ACC112 (cell line): ENCODE measurements at regions not wholly inside any gene's neighbourhood (a gene's known extent, or its start where the extent isn't known, plus 50 kb on each side); places are given as distances from the start of the nearest gene placed in this dataset.

Source experiments
- H2AFZ ChIP-seq: fragments of 200-600 bp; sonication (generic); one replicate; pipeline ENCODE4 v1.6.0; 2017; ENCODE audit warnings: antibody characterized with exemption, low read length; ENCODE audit not compliant: unreplicated experiment
- H3K27ac ChIP-seq: fragments of 200-600 bp; sonication (generic); 2 replicates; pipeline ENCODE4 v1.5.1; 2014; ENCODE audit warnings: low read depth, mild to moderate bottlenecking, antibody characterized with exemption, low read length, moderate library complexity
- H3K27me3 ChIP-seq: fragments of 200-600 bp; sonication (generic); 2 replicates; pipeline ENCODE4 v1.6.1; 2014; ENCODE audit warnings: mild to moderate bottlenecking, antibody characterized with exemption, low read length, moderate library complexity, mixed read lengths; ENCODE audit not compliant: insufficient read depth
- H3K36me3 ChIP-seq: fragments of 200-600 bp; sonication (generic); 2 replicates; pipeline ENCODE4 v1.6.1; 2016; ENCODE audit warnings: mild to moderate bottlenecking, antibody characterized with exemption, low read length, moderate library complexity, mixed read lengths; ENCODE audit not compliant: insufficient read depth
- H3K4me1 ChIP-seq: fragments of 200-600 bp; sonication (generic); one replicate; pipeline ENCODE4 v1.6.1; 2016; ENCODE audit warnings: low read length, mixed read lengths; ENCODE audit not compliant: insufficient read depth, unreplicated experiment, control insufficient read depth
- H3K4me3 ChIP-seq: fragments of 200-600 bp; sonication (generic); 2 replicates; pipeline ENCODE4 v1.5.1; 2014; ENCODE audit warnings: mild to moderate bottlenecking, low read depth, low read length
- H3K79me2 ChIP-seq: fragments of 200-600 bp; sonication (generic); one replicate; pipeline ENCODE4 v1.6.0; 2016; ENCODE audit warnings: low read length; ENCODE audit not compliant: control insufficient read depth, unreplicated experiment, insufficient read depth

- Histone ChIP-seq H2AFZ (no peak overlapping the region), H3K27me3 (no peaks in the 10 kb centered on the region)
Measured at GRCh38 chr4:162700815-162701361, 465.8 kb downstream of the NAF1 start.

GRCh38 chr4:162700358-162700757, 466.3 kb downstream of the NAF1 start:
- Histone ChIP-seq H3K27me3 (no peaks in the 10 kb centered on the region), H3K4me3 (no peak overlapping the region), H3K27ac (no peak overlapping the region), H3K4me1 (no peaks in the 10 kb centered on the region), H3K36me3 (no peaks in the 10 kb centered on the region), H3K79me2 (no peaks in the 10 kb centered on the region), H2AFZ (no peak overlapping the region)

More at GRCh38 chr4:162700815-162701361, 465.8 kb downstream of the NAF1 start:
- no peak overlapping the region for H3K4me3 ChIP-seq
- H3K36me3 ChIP-seq = no peaks in the 10 kb centered on the region
- H3K27ac ChIP-seq = no peak overlapping the region
- H3K79me2 ChIP-seq = no peaks in the 10 kb centered on the region
- H3K4me1 ChIP-seq = no peaks in the 10 kb centered on the region

GRCh38 chr4:162699629-162700028, 467.1 kb downstream of the NAF1 start:
- H3K27me3 ChIP-seq = no peaks in the 10 kb centered on the region
- H2AFZ ChIP-seq = no peak overlapping the region
- no peak overlapping the region for H3K27ac ChIP-seq
- no peaks in the 10 kb centered on the region for H3K36me3 ChIP-seq
- no peaks in the 10 kb centered on the region for H3K79me2 ChIP-seq
- no peak overlapping the region for H3K4me3 ChIP-seq
- H3K4me1 ChIP-seq = no peaks in the 10 kb centered on the region

- H3K79me2 ChIP-seq = no peaks in the 10 kb centered on the region
- no peak overlapping the region for H3K27ac ChIP-seq
- H3K27me3 ChIP-seq = no peaks in the 10 kb centered on the region
- H3K4me1 ChIP-seq = no peaks in the 10 kb centered on the region
- H3K36me3 ChIP-seq = no peaks in the 10 kb centered on the region
- H2AFZ ChIP-seq = no peak overlapping the region
- H3K4me3 ChIP-seq = no peak overlapping the region
Measured at GRCh38 chr4:162685410-162685809, 481.3 kb downstream of the NAF1 start.

- Histone ChIP-seq H3K27ac (no peak overlapping the region), H2AFZ (no peak overlapping the region), H3K4me3 (no peak overlapping the region), H3K27me3 (no peaks in the 10 kb centered on the region), H3K79me2 (no peaks in the 10 kb centered on the region), H3K36me3 (no peaks in the 10 kb centered on the region), H3K4me1 (no peaks in the 10 kb centered on the region)
Measured at GRCh38 chr4:162684998-162685397, 481.7 kb downstream of the NAF1 start.

GRCh38 chr4:162684371-162684700, 482.4 kb downstream of the NAF1 start:
- Histone ChIP-seq H2AFZ (no peak overlapping the region), H3K4me3 (no peak overlapping the region), H3K27ac (no peak overlapping the region), H3K27me3 (no peaks in the 10 kb centered on the region), H3K79me2 (no peaks in the 10 kb centered on the region), H3K36me3 (no peaks in the 10 kb centered on the region), H3K4me1 (no peaks in the 10 kb centered on the region)

GRCh38 chr4:162683659-162684370, 482.9 kb downstream of the NAF1 start:
- H3K79me2 ChIP-seq = no peaks in the 10 kb centered on the region
- no peak overlapping the region for H3K27ac ChIP-seq
- H2AFZ ChIP-seq = no peak overlapping the region
- no peaks in the 10 kb centered on the region for H3K27me3 ChIP-seq
- no peaks in the 10 kb centered on the region for H3K4me1 ChIP-seq
- H3K36me3 ChIP-seq = no peaks in the 10 kb centered on the region
- H3K4me3 ChIP-seq = no peak overlapping the region

- Histone ChIP-seq H3K36me3 (no peaks in the 10 kb centered on the region), H3K4me3 (no peak overlapping the region), H2AFZ (no peak overlapping the region), H3K27ac (no peak overlapping the region), H3K79me2 (no peaks in the 10 kb centered on the region), H3K27me3 (no peaks in the 10 kb centered on the region), H3K4me1 (no peaks in the 10 kb centered on the region)
Measured at GRCh38 chr4:162682651-162683050, 484.0 kb downstream of the NAF1 start.

GRCh38 chr4:162681212-162681611, 485.5 kb downstream of the NAF1 start:
- no peaks in the 10 kb centered on the region for H3K4me1 ChIP-seq
- no peaks in the 10 kb centered on the region for H3K79me2 ChIP-seq
- no peak overlapping the region for H3K27ac ChIP-seq
- no peak overlapping the region for H3K4me3 ChIP-seq
- H3K36me3 ChIP-seq = no peaks in the 10 kb centered on the region
- no peaks in the 10 kb centered on the region for H3K27me3 ChIP-seq
- no peak overlapping the region for H2AFZ ChIP-seq

GRCh38 chr4:162675661-162676060, 491.0 kb downstream of the NAF1 start:
- Histone ChIP-seq H2AFZ (no peak overlapping the region), H3K79me2 (no peaks in the 10 kb centered on the region), H3K4me1 (no peaks in the 10 kb centered on the region), H3K27ac (no peak overlapping the region), H3K4me3 (no peak overlapping the region), H3K27me3 (no peaks in the 10 kb centered on the region), H3K36me3 (no peaks in the 10 kb centered on the region)

- no peak overlapping the region for H3K4me3 ChIP-seq
- no peaks in the 10 kb centered on the region for H3K79me2 ChIP-seq
- H3K27me3 ChIP-seq = no peaks in the 10 kb centered on the region
- H2AFZ ChIP-seq = no peak overlapping the region
- H3K36me3 ChIP-seq = no peaks in the 10 kb centered on the region
- no peaks in the 10 kb centered on the region for H3K4me1 ChIP-seq
- H3K27ac ChIP-seq = no peak overlapping the region
Measured at GRCh38 chr4:162661913-162662312, 498.1 kb upstream of the FSTL5 start.
